Brain microvascular endothelial cell (primary cell): ENCODE measurements at regions not wholly inside any gene's neighbourhood (a gene's known extent, or its start where the extent isn't known, plus 50 kb on each side); places are given as distances from the start of the nearest gene placed in this dataset.

Experiments used
- DNase-seq: peaks from one replicate; pipeline ENCODE4 v3.0.0-alpha.2; 2020
- H3K27ac ChIP-seq: fragments of 250-450 bp; sonication (Bioruptor Pico); 2 replicates; pipeline ENCODE4 v1.5.1; 2020; ENCODE audit warnings: mild to moderate bottlenecking, moderate library complexity
- H3K27me3 ChIP-seq: fragments of 250-450 bp; sonication (Bioruptor Pico); replicated peaks from 2 replicates; pipeline ENCODE4 v1.5.1; 2020; ENCODE audit warnings: mild to moderate bottlenecking
- H3K36me3 ChIP-seq: fragments of 250-450 bp; sonication (Bioruptor Pico); replicated peaks from 2 replicates; pipeline ENCODE4 v1.5.1; 2020; ENCODE audit warnings: mild to moderate bottlenecking
- H3K4me3 ChIP-seq: 2 replicates; pipeline ENCODE4 v1.5.1; 2011; ENCODE audit warnings: low read depth, mild to moderate bottlenecking, control low read depth, low read length, moderate library complexity
- in situ Hi-C: cut with HindIII; loops from 2 replicates; pipeline ENCODE4 v1.10.0; 2017; ENCODE audit warnings: low sequenced_read_pairs, low pct_ligation_motif_present
- TF ChIP-seq, protein P1 (sequence below): IDR thresholded peaks from 2 replicates; pipeline ENCODE4 v1.5.1; 2011; ENCODE audit warnings: low read depth, mild to moderate bottlenecking, moderate library complexity, low read length, control low read depth, inconsistent platforms; ENCODE audit errors: missing control alignments

DNA sequence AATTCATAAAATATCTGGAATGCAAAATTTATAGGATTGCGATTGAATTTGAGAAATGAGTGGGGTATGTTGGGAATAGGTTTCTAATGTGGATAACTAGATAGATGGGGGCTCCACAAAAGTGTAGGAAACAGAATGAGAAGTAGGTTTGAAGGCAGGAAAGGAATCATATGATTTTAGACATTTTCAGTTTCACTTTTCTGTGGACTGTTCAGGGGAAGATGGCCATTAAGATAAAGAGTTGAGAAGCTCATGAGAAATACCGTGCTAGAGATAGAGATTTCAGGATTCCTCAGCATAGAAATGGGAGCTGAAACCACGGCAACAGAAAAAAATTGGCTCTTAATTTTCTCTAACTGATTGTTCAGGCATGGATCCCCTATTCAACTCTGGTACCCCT is 163.4 kb upstream of the CD180 start:
- no peak for DNase-seq
- Histone ChIP-seq H3K27me3 (no peaks in the 10 kb centered on the region), H3K36me3 (no peaks in the 10 kb centered on the region), H3K27ac (no peak overlapping the region), H3K4me3 (no peak overlapping the region)
- TF ChIP-seq, protein P1, sequence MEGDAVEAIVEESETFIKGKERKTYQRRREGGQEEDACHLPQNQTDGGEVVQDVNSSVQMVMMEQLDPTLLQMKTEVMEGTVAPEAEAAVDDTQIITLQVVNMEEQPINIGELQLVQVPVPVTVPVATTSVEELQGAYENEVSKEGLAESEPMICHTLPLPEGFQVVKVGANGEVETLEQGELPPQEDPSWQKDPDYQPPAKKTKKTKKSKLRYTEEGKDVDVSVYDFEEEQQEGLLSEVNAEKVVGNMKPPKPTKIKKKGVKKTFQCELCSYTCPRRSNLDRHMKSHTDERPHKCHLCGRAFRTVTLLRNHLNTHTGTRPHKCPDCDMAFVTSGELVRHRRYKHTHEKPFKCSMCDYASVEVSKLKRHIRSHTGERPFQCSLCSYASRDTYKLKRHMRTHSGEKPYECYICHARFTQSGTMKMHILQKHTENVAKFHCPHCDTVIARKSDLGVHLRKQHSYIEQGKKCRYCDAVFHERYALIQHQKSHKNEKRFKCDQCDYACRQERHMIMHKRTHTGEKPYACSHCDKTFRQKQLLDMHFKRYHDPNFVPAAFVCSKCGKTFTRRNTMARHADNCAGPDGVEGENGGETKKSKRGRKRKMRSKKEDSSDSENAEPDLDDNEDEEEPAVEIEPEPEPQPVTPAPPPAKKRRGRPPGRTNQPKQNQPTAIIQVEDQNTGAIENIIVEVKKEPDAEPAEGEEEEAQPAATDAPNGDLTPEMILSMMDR: no peak
- in situ Hi-C loops: no loop called here

DNA sequence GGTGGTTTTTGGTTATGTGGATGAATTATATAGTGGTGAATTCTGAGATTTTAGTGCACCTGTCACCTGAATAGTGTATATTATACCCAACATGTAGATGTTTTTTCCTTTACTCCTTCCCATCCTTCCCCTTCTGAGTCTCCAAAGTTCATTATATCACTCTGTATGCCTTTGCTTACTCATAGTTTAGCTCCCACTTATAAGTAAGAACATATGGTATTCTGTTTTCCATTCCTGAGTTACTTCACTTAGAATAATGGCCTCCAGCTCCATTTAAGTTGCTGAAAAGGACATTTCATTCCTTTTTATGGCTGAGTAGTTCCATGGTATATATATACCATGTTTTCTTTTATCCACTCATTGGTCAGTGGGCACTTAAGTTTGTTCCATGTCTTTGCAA is 161.6 kb upstream of the CD180 start:
- Histone ChIP-seq H3K27ac (no peak overlapping the region), H3K4me3 (no peak overlapping the region), H3K27me3 (no peaks in the 10 kb centered on the region), H3K36me3 (no peaks in the 10 kb centered on the region)
- in situ Hi-C loops: no loop called here
- no peak for DNase-seq
- TF ChIP-seq, protein P1: no peak

DNA sequence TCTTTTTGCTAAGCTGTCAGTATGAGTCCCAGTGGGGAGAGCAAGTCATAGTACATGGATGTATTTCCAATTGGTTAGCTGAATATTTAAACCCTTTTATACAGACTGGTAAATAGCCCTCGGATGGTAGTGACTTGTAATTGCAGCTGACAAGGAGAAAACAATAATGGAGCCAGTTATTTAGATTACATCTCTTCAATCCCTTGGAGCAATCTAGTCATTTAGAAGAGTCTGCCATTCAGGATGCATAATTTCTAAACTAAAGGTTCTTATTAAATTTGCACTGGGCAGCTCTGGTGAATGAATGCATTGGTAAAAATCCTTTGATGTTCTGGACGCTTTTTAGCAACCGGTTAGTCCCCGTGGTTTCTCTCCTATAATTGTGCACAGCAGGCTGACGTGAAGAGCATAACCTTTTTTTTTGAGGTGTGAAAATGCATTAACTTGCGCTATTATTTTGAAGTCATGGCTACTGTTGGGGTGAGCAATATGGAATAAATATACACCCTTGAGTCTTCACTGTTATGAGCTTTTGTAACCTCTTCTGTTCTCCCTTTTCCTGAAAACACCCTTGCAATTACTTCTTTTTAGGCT is 158.6 kb upstream of the CD180 start:
- no peak for DNase-seq
- Histone ChIP-seq H3K27me3 (no peaks in the 10 kb centered on the region), H3K27ac (no peak overlapping the region), H3K36me3 (no peaks in the 10 kb centered on the region), H3K4me3 (no peak overlapping the region)
- TF ChIP-seq, protein P1: no peak
- in situ Hi-C loops: no loop called here

DNA sequence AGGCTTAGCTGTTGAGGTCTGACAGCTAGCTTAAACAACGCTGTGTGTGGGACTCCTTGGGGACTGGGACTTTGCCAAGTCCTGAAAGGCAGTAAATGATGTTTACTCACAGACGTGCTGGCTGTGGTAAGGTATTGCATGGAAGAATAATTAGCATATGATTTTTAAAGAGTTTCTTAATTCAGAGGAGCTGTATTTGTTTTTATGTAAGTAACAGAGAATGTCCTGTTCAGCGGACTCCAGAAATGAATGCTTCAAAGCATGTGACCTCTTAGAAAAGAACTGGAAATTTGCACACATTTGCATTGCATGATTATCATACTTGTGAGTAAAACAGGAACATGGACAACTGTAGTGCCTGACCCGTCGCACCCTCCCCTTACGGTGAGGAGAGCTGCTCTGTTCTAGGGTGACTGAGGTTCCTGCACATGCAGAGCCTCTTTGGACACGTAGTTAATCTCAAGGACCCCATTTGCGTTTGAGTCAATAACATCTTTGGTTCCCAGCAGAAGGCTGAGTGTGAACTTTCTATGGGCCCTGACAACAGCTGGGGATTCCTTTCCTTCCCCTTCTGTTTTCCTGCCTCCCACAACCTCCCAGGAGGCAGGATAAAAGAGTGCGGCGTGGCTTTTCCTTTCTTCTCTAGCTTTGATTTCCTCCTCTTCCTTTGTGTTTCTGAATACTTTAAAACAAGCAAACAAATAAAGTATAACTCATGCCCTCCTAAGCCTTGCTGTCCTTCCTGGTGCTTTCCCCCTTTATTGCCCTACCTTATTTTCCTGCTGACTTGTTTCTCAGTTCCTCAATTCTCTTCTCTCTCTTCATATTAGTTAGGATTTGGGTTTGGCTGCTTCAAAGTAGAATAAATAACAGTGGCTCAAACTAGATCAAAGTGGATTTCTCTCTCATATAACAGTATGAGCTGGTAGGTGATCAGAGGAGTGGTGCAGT is 157.2 kb upstream of the CD180 start:
- Histone ChIP-seq H3K27me3 (no peaks in the 10 kb centered on the region), H3K36me3 (no peaks in the 10 kb centered on the region), H3K27ac (no peak overlapping the region), H3K4me3 (no peak overlapping the region)
- in situ Hi-C loops: no loop called here
- TF ChIP-seq, protein P1: no peak
- no peak for DNase-seq

DNA sequence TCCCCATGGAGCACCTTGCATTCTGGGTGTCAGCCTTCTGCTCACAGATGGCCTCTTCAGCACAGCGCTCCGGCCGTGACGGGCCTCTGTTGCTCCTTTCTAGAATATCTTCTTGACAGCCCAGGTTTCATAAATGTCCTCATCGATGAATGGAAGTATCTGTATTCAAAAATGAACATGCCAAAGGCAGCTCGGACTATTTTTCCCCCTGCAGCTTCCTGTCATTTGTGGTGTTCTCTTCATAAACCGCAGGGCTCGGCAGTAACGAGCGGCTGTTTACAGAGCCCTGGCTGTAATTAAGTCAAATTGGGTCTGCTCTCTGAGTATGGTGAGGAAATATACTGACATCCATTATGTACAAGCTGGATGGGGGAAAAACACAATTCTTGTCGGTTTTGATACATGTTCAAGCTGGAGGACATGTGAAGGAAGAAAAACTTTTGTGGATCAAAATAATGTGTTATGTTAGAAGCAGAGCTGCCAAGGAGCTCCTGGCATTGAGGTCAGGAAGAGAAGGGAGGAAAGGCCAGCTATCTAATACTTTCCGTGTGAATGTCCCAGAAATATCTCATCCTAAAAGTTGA is 154.1 kb upstream of the CD180 start:
- TF ChIP-seq, protein P1: no peak
- Histone ChIP-seq H3K4me3 (no peak overlapping the region), H3K36me3 (no peaks in the 10 kb centered on the region), H3K27ac (no peak overlapping the region), H3K27me3 (no peaks in the 10 kb centered on the region)
- DNase-seq: no peak
- in situ Hi-C loops: no loop called here
